GM23338 (cell line): ENCODE measurements at regions not wholly inside any gene's neighbourhood (a gene's known extent, or its start where the extent isn't known, plus 50 kb on each side); places are given as distances from the start of the nearest gene placed in this dataset.

ENCODE experiments used
- ATAC-seq: fragments of 200-7000 bp; cut with Tn5 transposase; 3 replicates; pipeline ENCODE4 v1.9.1; 2020
- DNase-seq: peaks from one replicate; pipeline ENCODE4 v3.0.0-alpha.2; 2015; ENCODE audit warnings: low spot score
- H2AFZ ChIP-seq: fragments of 200-600 bp; sonication (generic); 2 replicates; pipeline ENCODE4 v1.8.0; 2016; ENCODE audit warnings: antibody characterized with exemption, mild to moderate bottlenecking, moderate library complexity
- H3F3A ChIP-seq: fragments of 200-600 bp; sonication (generic); replicated peaks from 2 replicates; pipeline ENCODE4 v1.8.0; 2017; ENCODE audit warnings: antibody characterized with exemption, mixed run types, low read depth
- H3K27ac ChIP-seq: fragments of 200-600 bp; sonication (generic); 2 replicates; pipeline ENCODE4 v1.6.1; 2016; ENCODE audit warnings: low read depth
- H3K27me3 ChIP-seq: fragments of 200-600 bp; sonication (generic); 2 replicates; pipeline ENCODE4 v1.8.0; 2016; ENCODE audit warnings: mild to moderate bottlenecking, mixed run types, moderate library complexity; ENCODE audit not compliant: insufficient read depth
- H3K36me3 ChIP-seq: fragments of 200-600 bp; sonication (generic); 2 replicates; pipeline ENCODE4 v1.8.0; 2016; ENCODE audit warnings: mild to moderate bottlenecking; ENCODE audit not compliant: insufficient read depth
- H3K4me1 ChIP-seq: fragments of 200-600 bp; sonication (generic); 2 replicates; pipeline ENCODE4 v1.8.0; 2016; ENCODE audit warnings: mild to moderate bottlenecking, moderate library complexity; ENCODE audit not compliant: insufficient read depth
- H3K4me2 ChIP-seq: fragments of 200-600 bp; sonication (generic); 2 replicates; pipeline ENCODE4 v1.7.1; 2017; ENCODE audit warnings: mixed run types
- H3K4me3 ChIP-seq: fragments of 200-600 bp; sonication (generic); 2 replicates; pipeline ENCODE4 v1.6.1; 2016; ENCODE audit warnings: mixed run types
- H3K79me2 ChIP-seq: fragments of 200-600 bp; sonication (generic); replicated peaks from 2 replicates; pipeline ENCODE4 v1.8.0; 2017; ENCODE audit warnings: mild to moderate bottlenecking; ENCODE audit not compliant: insufficient read depth
- H3K9me2 ChIP-seq: fragments of 200-600 bp; sonication (generic); 2 replicates; pipeline ENCODE4 v1.8.0; 2017; ENCODE audit not compliant: insufficient read depth
- H4K20me1 ChIP-seq: fragments of 200-600 bp; sonication (generic); replicated peaks from 2 replicates; pipeline ENCODE4 v1.8.0; 2017; ENCODE audit warnings: mild to moderate bottlenecking; ENCODE audit not compliant: insufficient read depth
- H3K27ac Mint-ChIP-seq: 2 replicates; pipeline ENCODE4 v1.8.0; 2020; ENCODE audit warnings: inconsistent platforms, mild to moderate bottlenecking, moderate library complexity, mixed read lengths
- H3K27me3 Mint-ChIP-seq: 3 replicates; pipeline ENCODE4 v1.8.0; 2022; ENCODE audit warnings: low read depth, mild to moderate bottlenecking, moderate library complexity, mixed read lengths, inconsistent platforms; ENCODE audit not compliant: insufficient read depth, poor library complexity
- H3K36me3 Mint-ChIP-seq: 3 replicates; pipeline ENCODE4 v1.8.0; 2021; ENCODE audit warnings: low read depth, mild to moderate bottlenecking, inconsistent platforms, moderate library complexity, mixed read lengths
- H3K4me1 Mint-ChIP-seq: 3 replicates; pipeline ENCODE4 v1.8.0; 2020; ENCODE audit warnings: mild to moderate bottlenecking, inconsistent platforms, mixed read lengths
- H3K4me3 Mint-ChIP-seq: 3 replicates; pipeline ENCODE4 v1.8.0; 2021; ENCODE audit warnings: moderate library complexity, mild to moderate bottlenecking, inconsistent platforms, mixed read lengths
- H3K9me3 Mint-ChIP-seq: 3 replicates; pipeline ENCODE4 v1.8.0; 2020; ENCODE audit warnings: moderate library complexity, mild to moderate bottlenecking, inconsistent platforms, mixed read lengths
- CREB1 ChIP-seq: fragments of 250-450 bp; sonication (Bioruptor Pico); IDR thresholded peaks from 2 replicates; pipeline ENCODE4 v1.5.0; 2020; ENCODE audit warnings: low read depth, mild to moderate bottlenecking, moderate library complexity
- CTCF ChIP-seq, 2 experiments: fragments of 200-600 bp in 1 of 2; sonication (generic) in 1 of 2; conservative IDR thresholded peaks; 2 replicates each; pipeline versions ENCODE4 v1.5.1 to v1.6.1; 2016 to 2017; ENCODE audit warnings: antibody characterized with exemption in 2 of 2, low read depth in 2 of 2, mild to moderate bottlenecking in 2 of 2, moderate library complexity in 1 of 2
- ETS1 ChIP-seq: IDR thresholded peaks from 2 replicates; pipeline ENCODE4 v1.6.1; 2016; ENCODE audit warnings: antibody characterized with exemption
- EZH2 ChIP-seq: fragments of 200-600 bp; sonication (generic); IDR thresholded peaks from one replicate; pipeline ENCODE4 v1.8.0; 2017; ENCODE audit warnings: antibody characterized with exemption, mild to moderate bottlenecking, low read depth; ENCODE audit not compliant: unreplicated experiment
- EZH2phosphoT487 ChIP-seq: fragments of 200-600 bp; sonication (generic); IDR thresholded peaks from one replicate; pipeline ENCODE4 v1.8.1; 2018; ENCODE audit warnings: antibody characterized with exemption; ENCODE audit not compliant: unreplicated experiment
- JUNB ChIP-seq: IDR thresholded peaks from one replicate; pipeline ENCODE4 v1.6.1; 2016; ENCODE audit warnings: antibody characterized with exemption; ENCODE audit not compliant: unreplicated experiment
- NANOG ChIP-seq: IDR thresholded peaks from 2 replicates; pipeline ENCODE4 v1.6.1; 2016; ENCODE audit warnings: antibody characterized with exemption, borderline replicate concordance
- POLR2AphosphoS5 ChIP-seq: IDR thresholded peaks from 2 replicates; pipeline ENCODE4 v1.6.1; 2016; ENCODE audit warnings: antibody characterized with exemption, low read depth
- ZNF114 ChIP-seq: fragments of 250-450 bp; sonication (Bioruptor Pico); IDR thresholded peaks from 2 replicates; pipeline ENCODE4 v1.5.0; 2020; ENCODE audit warnings: mild to moderate bottlenecking, moderate library complexity
- ZNF462 ChIP-seq: fragments of 250-450 bp; sonication (Bioruptor Pico); IDR thresholded peaks from 2 replicates; pipeline ENCODE4 v1.5.0; 2020; ENCODE audit warnings: mild to moderate bottlenecking, moderate library complexity

- ATAC-seq (no peak), DNase-seq (no peak)
- Mint-ChIP-seq H3K4me3 (no peak overlapping the region), H3K9me3 (peaks cover 4% of the 10 kb centered on the region; the same call in 2 of the 3 replicates), H3K36me3 (no peaks in the 10 kb centered on the region), H3K4me1 (peaks cover 11% of the 10 kb centered on the region), H3K27me3 (no peaks in the 10 kb centered on the region), H3K27ac (no peak overlapping the region)
- Histone ChIP-seq H3F3A (no peaks in the 10 kb centered on the region), H3K4me3 (no peak overlapping the region), H3K9me2 (peaks cover 9% of the 10 kb centered on the region; the same call in 1 of the 2 replicates), H3K79me2 (no peaks in the 10 kb centered on the region), H2AFZ (no peak overlapping the region), H4K20me1 (no peaks in the 10 kb centered on the region), H3K36me3 (no peaks in the 10 kb centered on the region), H3K4me2 (no peak overlapping the region), H3K27ac (no peak overlapping the region), H3K27me3 (no peaks in the 10 kb centered on the region), H3K4me1 (no peaks in the 10 kb centered on the region)
- TF ChIP-seq ETS1 (no peak), EZH2 (no peak), CTCF (conservative IDR thresholded peaks at IDR 0.05; ENCODE audit: low read depth in 2 of 2) (no peak), ZNF114 (CRISPR knock-in tag) (no peak), JUNB (no peak), NANOG (no peak), CREB1 (CRISPR knock-in tag) (no peak), EZH2phosphoT487 (no peak), ZNF462 (no peak), POLR2AphosphoS5 (no peak)
Observed at GRCh38 chr2:106336737-106337136, 131.5 kb downstream of the RGPD3 start.
